RWPE2 (cell line): ENCODE measurements at regions not wholly inside any gene's neighbourhood (a gene's known extent, or its start where the extent isn't known, plus 50 kb on each side); places are given as distances from the start of the nearest gene placed in this dataset.
A peak's percentile ranks its signal among the peaks of the same experiment; 100 is the strongest.
"Not testable (repeated sequence)": the region's sequence is repeated elsewhere in the genome, so short reads cannot be mapped to it uniquely, and the experiment has no call there.

Experiments
- ATAC-seq: fragments of 200-7000 bp; cut with Tn5 transposase; 3 replicates; pipeline ENCODE4 v1.9.1; 2021; ENCODE audit warnings: low read depth
- DNase-seq: peaks from one replicate; pipeline ENCODE4 v3.0.0-alpha.2; 2020; ENCODE audit warnings: low spot score
- H3K27ac ChIP-seq: fragments of 450-650 bp; 2 replicates; pipeline ENCODE4 v1.5.1; 2017; ENCODE audit warnings: mild to moderate bottlenecking; ENCODE audit not compliant: poor library complexity, severe bottlenecking
- H3K27me3 ChIP-seq: fragments of 250-450 bp; sonication (Bioruptor Pico); 2 replicates; pipeline ENCODE4 v1.5.1; 2021; ENCODE audit warnings: mild to moderate bottlenecking, moderate library complexity; ENCODE audit not compliant: insufficient read depth, poor library complexity, severe bottlenecking
- H3K36me3 ChIP-seq: fragments of 250-450 bp; sonication (Bioruptor Pico); 2 replicates; pipeline ENCODE4 v1.5.1; 2020; ENCODE audit warnings: low read depth, mild to moderate bottlenecking, moderate library complexity
- H3K4me1 ChIP-seq: fragments of 250-450 bp; sonication (Bioruptor Pico); 2 replicates; pipeline ENCODE4 v1.5.1; 2021; ENCODE audit warnings: mild to moderate bottlenecking, moderate library complexity; ENCODE audit not compliant: insufficient read depth, poor library complexity, severe bottlenecking
- H3K4me3 ChIP-seq: fragments of 250-450 bp; sonication (Bioruptor Pico); 2 replicates; pipeline ENCODE4 v1.5.1; 2021; ENCODE audit warnings: mild to moderate bottlenecking, moderate library complexity; ENCODE audit not compliant: severe bottlenecking
- H3K9me3 ChIP-seq: fragments of 250-450 bp; sonication (Bioruptor Pico); 2 replicates; pipeline ENCODE4 v1.5.1; 2021; ENCODE audit warnings: mild to moderate bottlenecking, moderate library complexity; ENCODE audit not compliant: severe bottlenecking
- CTCF ChIP-seq: fragments of 450-650 bp; IDR thresholded peaks from one replicate; pipeline ENCODE4 v1.5.1; 2017; ENCODE audit warnings: mild to moderate bottlenecking, moderate library complexity; ENCODE audit not compliant: poor library complexity, severe bottlenecking

- Histone ChIP-seq H3K9me3 (no peaks in the 10 kb centered on the region), H3K27ac (no peak overlapping the region), H3K36me3 (no peaks in the 10 kb centered on the region), H3K4me3 (no peak overlapping the region), H3K4me1 (no peaks in the 10 kb centered on the region), H3K27me3 (peaks cover 10% of the 10 kb centered on the region)
- no peak for DNase-seq
- TF ChIP-seq CTCF = no peak
- no peak for ATAC-seq
These were observed 63.5 kb upstream of the ADPGK start for GRCh38 chr15:72847033-72847432.

DNA sequence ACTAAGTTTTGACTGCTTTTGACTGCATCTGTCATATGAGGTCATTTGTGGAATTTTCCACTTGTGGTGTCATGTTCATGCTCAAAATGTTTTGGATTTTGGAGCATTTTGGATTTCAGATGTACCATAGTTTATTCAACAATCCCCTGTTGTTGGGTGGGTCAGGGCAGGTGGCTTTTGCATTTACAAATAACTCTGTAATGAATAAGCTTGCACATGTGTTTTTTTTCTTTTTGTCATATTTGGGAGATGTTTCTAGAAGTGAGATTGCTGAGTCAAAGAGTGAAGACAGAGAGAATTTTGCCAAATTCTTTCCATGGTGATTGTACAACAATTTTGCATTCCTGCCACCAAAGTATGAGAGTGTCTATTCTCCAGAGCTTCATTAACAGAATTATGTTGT is 62.4 kb upstream of the ADPGK start:
- Histone ChIP-seq H3K9me3 (no peaks in the 10 kb centered on the region), H3K4me1 (no peaks in the 10 kb centered on the region), H3K36me3 (no peaks in the 10 kb centered on the region), H3K27me3 (peaks cover 21% of the 10 kb centered on the region), H3K4me3 (no peak overlapping the region), H3K27ac (no peak overlapping the region)
- DNase-seq (no peak), ATAC-seq (no peak)
- TF ChIP-seq CTCF = no peak

- Histone ChIP-seq H3K4me1 (no peaks in the 10 kb centered on the region), H3K4me3 (no peak overlapping the region), H3K36me3 (no peaks in the 10 kb centered on the region), H3K9me3 (no peaks in the 10 kb centered on the region), H3K27me3 (peaks cover 32% of the 10 kb centered on the region), H3K27ac (no peak overlapping the region)
- ATAC-seq = no peak
- TF ChIP-seq CTCF = no peak
- peak; percentile 6 for DNase-seq
These were observed 60.5 kb upstream of the ADPGK start for GRCh38 chr15:72844067-72844466.

DNA sequence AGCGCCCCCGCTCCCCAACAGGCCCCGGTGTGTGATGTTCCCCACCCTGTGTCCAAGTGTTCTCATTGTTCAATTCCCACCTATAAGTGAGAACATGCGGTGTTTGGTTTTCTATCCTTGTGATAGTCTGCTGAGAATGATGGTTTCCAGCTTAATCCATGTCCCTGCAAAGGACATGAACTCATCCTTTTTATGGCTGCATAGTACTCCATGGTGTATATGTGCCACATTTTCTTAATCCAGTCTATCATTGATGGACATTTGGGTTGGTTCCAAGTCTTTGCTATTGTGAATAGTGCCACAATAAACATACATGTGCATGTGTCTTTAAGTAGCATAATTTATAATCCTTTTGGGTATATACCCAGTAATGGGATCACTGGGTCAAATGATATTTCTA is 59.8 kb upstream of the ADPGK start:
- peaks cover 32% of the 10 kb centered on the region for H3K27me3 ChIP-seq
- ATAC-seq, H3K27ac ChIP-seq, H3K4me3 ChIP-seq, H3K9me3 ChIP-seq, H3K36me3 ChIP-seq, H3K4me1 ChIP-seq: not testable (repeated sequence)
- DNase-seq = peak; percentile 13

- peaks cover 32% of the 10 kb centered on the region for H3K27me3 ChIP-seq
- ATAC-seq = no peak
- H3K4me3 ChIP-seq = no peak overlapping the region
- no peaks in the 10 kb centered on the region for H3K36me3 ChIP-seq
- H3K9me3 ChIP-seq = no peaks in the 10 kb centered on the region
- no peak for TF ChIP-seq CTCF
- peak; percentile 27 for DNase-seq
- no peak overlapping the region for H3K27ac ChIP-seq
- no peaks in the 10 kb centered on the region for H3K4me1 ChIP-seq
These were observed 56.6 kb upstream of the ADPGK start for GRCh38 chr15:72840114-72840513.
